Activated CD4-positive, alpha-beta T cell treated with anti-CD3 and anti-CD28 coated beads, Interleukin-2, amount 10 ng/mL, durations not matched to agents 7 days and 5 days (primary cell): ENCODE measurements at regions not wholly inside any gene's neighbourhood (a gene's known extent, or its start where the extent isn't known, plus 50 kb on each side); places are given as distances from the start of the nearest gene placed in this dataset.

Experiments
- CTCF ChIA-PET: fragments of 350-600 bp; sonication (Branson Sonifier 250); formaldehyde crosslinking; loops from one replicate; lab custom pipeline; 2021; ENCODE audit warnings: antibody characterized with exemption; lab: Charles Lee
- POLR2A ChIA-PET: fragments of 350-600 bp; sonication (Branson Sonifier 250); formaldehyde crosslinking; loops from one replicate; lab custom pipeline; 2021; ENCODE audit warnings: antibody characterized with exemption; lab: Charles Lee
- DNase-seq: peaks from one replicate; pipeline ENCODE4 v3.0.0-alpha.2; 2020
- H3K27ac Mint-ChIP-seq: one replicate; pipeline ENCODE4 v1.8.0; 2021; ENCODE audit warnings: mild to moderate bottlenecking, moderate library complexity, mixed read lengths
- H3K27me3 Mint-ChIP-seq: one replicate; pipeline ENCODE4 v1.8.0; 2021; ENCODE audit warnings: mixed read lengths
- H3K36me3 Mint-ChIP-seq: one replicate; pipeline ENCODE4 v1.8.0; 2021; ENCODE audit warnings: low read depth, mixed read lengths
- H3K4me1 Mint-ChIP-seq: one replicate; pipeline ENCODE4 v1.8.0; 2021; ENCODE audit warnings: mixed read lengths
- H3K4me3 Mint-ChIP-seq: one replicate; pipeline ENCODE4 v1.8.0; 2021; ENCODE audit warnings: mild to moderate bottlenecking, moderate library complexity, mixed read lengths
- H3K9me3 Mint-ChIP-seq: one replicate; pipeline ENCODE4 v1.8.0; 2021; ENCODE audit warnings: mixed read lengths

GRCh38 chr14:49946320-49947141 is 53.6 kb downstream of the ARF6 start:
- CTCF ChIA-PET: interaction anchor here (0.6 to 2.5 kb wide), 13 partner anchors 9 to 150 kb away, joined by 3 to 11 read pairs (median 3); no protein-coding TSS in a partner anchor
- peaks cover 17% of the 10 kb centered on the region for H3K9me3 Mint-ChIP-seq
- peak; percentile 45 for DNase-seq

GRCh38 chr14:49947506-49947905 is 54.6 kb downstream of the ARF6 start:
- POLR2A ChIA-PET: interaction anchor here (0.6 kb wide), 2 partner anchors 39 to 51 kb away, joined by 3 to 4 read pairs; no protein-coding TSS in a partner anchor
- no peaks in the 10 kb centered on the region for H3K27me3 Mint-ChIP-seq
- CTCF ChIA-PET: interaction anchor here (0.6 to 2.1 kb wide), 5 partner anchors 15 to 87 kb away, joined by 3 to 5 read pairs (median 3); no protein-coding TSS in a partner anchor
- peaks cover 72% of the 10 kb centered on the region for H3K4me1 Mint-ChIP-seq
- peak overlapping the region; percentile 68 for H3K27ac Mint-ChIP-seq
- DNase-seq: no peak
- H3K36me3 Mint-ChIP-seq: peaks cover 21% of the 10 kb centered on the region
- H3K4me3 Mint-ChIP-seq: no peak overlapping the region
- H3K9me3 Mint-ChIP-seq: peaks cover 12% of the 10 kb centered on the region

More at GRCh38 chr14:49946320-49947141, 53.6 kb downstream of the ARF6 start:
- Mint-ChIP-seq H3K4me1 (peaks cover 73% of the 10 kb centered on the region), H3K36me3 (peaks cover 26% of the 10 kb centered on the region), H3K27ac (peak overlapping the region; percentile 91), H3K27me3 (no peaks in the 10 kb centered on the region), H3K4me3 (peak overlapping the region; percentile 58)
- POLR2A ChIA-PET: interaction anchor here (0.6 to 0.7 kb wide), 2 partner anchors 30 to 52 kb away, joined by 3 to 4 read pairs; no protein-coding TSS in a partner anchor

GRCh38 chr14:49950275-49951228 is 57.7 kb downstream of the ARF6 start:
- H3K36me3 Mint-ChIP-seq: peaks cover 12% of the 10 kb centered on the region
- peaks cover 6% of the 10 kb centered on the region for H3K9me3 Mint-ChIP-seq
- ChIA-PET POLR2A (interaction anchor here (0.6 kb wide), 1 partner anchor 836 kb away, joined by 3 read pairs; no protein-coding TSS in a partner anchor), CTCF (interaction anchor here (1.0 to 4.8 kb wide), 8 partner anchors 12 to 89 kb away, joined by 3 to 22 read pairs (median 6); no protein-coding TSS in a partner anchor)
- no peak overlapping the region for H3K4me3 Mint-ChIP-seq
- H3K27me3 Mint-ChIP-seq: no peaks in the 10 kb centered on the region
- H3K27ac Mint-ChIP-seq: no peak overlapping the region
- no peak for DNase-seq
- H3K4me1 Mint-ChIP-seq: peaks cover 54% of the 10 kb centered on the region

GRCh38 chr14:49951229-49951607 is 58.3 kb downstream of the ARF6 start:
- DNase-seq: no peak
- ChIA-PET CTCF (interaction anchor here (1.2 to 4.8 kb wide), 5 partner anchors 12 to 48 kb away, joined by 5 to 22 read pairs (median 7); no protein-coding TSS in a partner anchor), POLR2A (no interaction called here)
- Mint-ChIP-seq H3K4me3 (no peak overlapping the region), H3K27me3 (no peaks in the 10 kb centered on the region), H3K4me1 (peaks cover 47% of the 10 kb centered on the region), H3K9me3 (peaks cover 6% of the 10 kb centered on the region), H3K27ac (no peak overlapping the region), H3K36me3 (peaks cover 12% of the 10 kb centered on the region)

- Mint-ChIP-seq H3K4me1 (peaks cover 41% of the 10 kb centered on the region), H3K4me3 (no peak overlapping the region), H3K27me3 (no peaks in the 10 kb centered on the region), H3K36me3 (peaks cover 12% of the 10 kb centered on the region), H3K9me3 (peaks cover 6% of the 10 kb centered on the region), H3K27ac (no peak overlapping the region)
- ChIA-PET CTCF (interaction anchor here (0.9 to 4.8 kb wide), 6 partner anchors 11 to 90 kb away, joined by 3 to 22 read pairs (median 6); no protein-coding TSS in a partner anchor), POLR2A (no interaction called here)
- DNase-seq: no peak
Observed at GRCh38 chr14:49951691-49952345, 58.9 kb downstream of the ARF6 start.

GRCh38 chr14:49953196-49953595 is 60.3 kb downstream of the ARF6 start:
- Mint-ChIP-seq H3K4me3 (no peak overlapping the region), H3K4me1 (peaks cover 28% of the 10 kb centered on the region), H3K27me3 (no peaks in the 10 kb centered on the region), H3K36me3 (peaks cover 12% of the 10 kb centered on the region), H3K27ac (no peak overlapping the region), H3K9me3 (peaks cover 5% of the 10 kb centered on the region)
- ChIA-PET POLR2A (interaction anchor here (0.9 kb wide), 1 partner anchor 49 kb away, joined by 5 read pairs; no protein-coding TSS in a partner anchor), CTCF (interaction anchor here (0.5 to 4.8 kb wide), 6 partner anchors 10 to 310 kb away, joined by 3 to 22 read pairs (median 4); no protein-coding TSS in a partner anchor)
- no peak for DNase-seq

- ChIA-PET CTCF (interaction anchor here (1.3 kb wide), 1 partner anchor 19 kb away, joined by 5 read pairs; no protein-coding TSS in a partner anchor), POLR2A (interaction anchor here (0.7 kb wide), 1 partner anchor 84 kb away, joined by 3 read pairs; no protein-coding TSS in a partner anchor)
- H3K9me3 Mint-ChIP-seq: peaks cover 4% of the 10 kb centered on the region
- DNase-seq: no peak
- H3K4me1 Mint-ChIP-seq: peaks cover 24% of the 10 kb centered on the region
- H3K4me3 Mint-ChIP-seq: no peak overlapping the region
- H3K27ac Mint-ChIP-seq: no peak overlapping the region
- H3K27me3 Mint-ChIP-seq: no peaks in the 10 kb centered on the region
- H3K36me3 Mint-ChIP-seq: peaks cover 7% of the 10 kb centered on the region
Observed at GRCh38 chr14:49954171-49954631, 61.3 kb downstream of the ARF6 start.

GRCh38 chr14:49955024-49955423 is 62.1 kb downstream of the ARF6 start:
- Mint-ChIP-seq H3K27me3 (no peaks in the 10 kb centered on the region), H3K9me3 (peaks cover 4% of the 10 kb centered on the region), H3K4me3 (no peak overlapping the region), H3K27ac (no peak overlapping the region), H3K4me1 (peaks cover 30% of the 10 kb centered on the region), H3K36me3 (peaks cover 7% of the 10 kb centered on the region)
- ChIA-PET CTCF (interaction anchor here (1.3 to 1.6 kb wide), 2 partner anchors 9 to 18 kb away, joined by 5 to 6 read pairs; no protein-coding TSS in a partner anchor), POLR2A (no interaction called here)
- DNase-seq: no peak

- Mint-ChIP-seq H3K4me1 (peaks cover 31% of the 10 kb centered on the region), H3K36me3 (peaks cover 5% of the 10 kb centered on the region), H3K4me3 (no peak overlapping the region), H3K9me3 (peaks cover 4% of the 10 kb centered on the region), H3K27ac (no peak overlapping the region), H3K27me3 (no peaks in the 10 kb centered on the region)
- no peak for DNase-seq
- ChIA-PET POLR2A (no interaction called here), CTCF (no interaction called here)
Observed at GRCh38 chr14:49957089-49957852, 64.4 kb downstream of the ARF6 start.

- DNase-seq: peak; percentile 24
- H3K4me3 Mint-ChIP-seq: no peak overlapping the region
- no peaks in the 10 kb centered on the region for H3K27me3 Mint-ChIP-seq
- ChIA-PET CTCF (interaction anchor here (1.2 to 2.1 kb wide), 4 partner anchors 11 to 80 kb away, joined by 3 to 7 read pairs (median 4); no protein-coding TSS in a partner anchor), POLR2A (no interaction called here)
- H3K4me1 Mint-ChIP-seq: peaks cover 42% of the 10 kb centered on the region
- H3K27ac Mint-ChIP-seq: peak overlapping the region; percentile 81
- no peaks in the 10 kb centered on the region for H3K36me3 Mint-ChIP-seq
- no peaks in the 10 kb centered on the region for H3K9me3 Mint-ChIP-seq
Observed at GRCh38 chr14:49959822-49960408, 67.0 kb downstream of the ARF6 start.
